Activated B cell treated with CpG ODN at 0.5 μM for 24 hours (primary cell): ENCODE measurements at regions not wholly inside any gene's neighbourhood (a gene's known extent, or its start where the extent isn't known, plus 50 kb on each side); places are given as distances from the start of the nearest gene placed in this dataset.

Experiments
- ATAC-seq: fragments of 200-7000 bp; cut with Tn5 transposase; one replicate; pipeline ENCODE4 v1.10.0; 2021; ENCODE audit warnings: low read depth, mild to moderate bottlenecking, moderate library complexity
- CTCF ChIA-PET: fragments of 350-600 bp; sonication (Branson Sonifier 250); formaldehyde crosslinking; loops from one replicate; lab custom pipeline; 2021; ENCODE audit warnings: antibody characterized with exemption; lab: Charles Lee
- POLR2A ChIA-PET: fragments of 350-600 bp; sonication (Branson Sonifier 250); formaldehyde crosslinking; loops from one replicate; lab custom pipeline; 2021; ENCODE audit warnings: antibody characterized with exemption; lab: Charles Lee
- DNase-seq: peaks from one replicate; pipeline ENCODE4 v3.0.0; 2022
- H3K27ac Mint-ChIP-seq: one replicate; pipeline ENCODE4 v1.8.0; 2020; ENCODE audit warnings: mixed read lengths
- H3K27me3 Mint-ChIP-seq: one replicate; pipeline ENCODE4 v1.8.0; 2021; ENCODE audit warnings: mixed read lengths
- H3K36me3 Mint-ChIP-seq: one replicate; pipeline ENCODE4 v1.8.0; 2021; ENCODE audit warnings: low read depth, mixed read lengths
- H3K4me1 Mint-ChIP-seq: one replicate; pipeline ENCODE4 v1.8.0; 2021; ENCODE audit warnings: mixed read lengths
- H3K4me3 Mint-ChIP-seq: one replicate; pipeline ENCODE4 v1.8.0; 2020; ENCODE audit warnings: mild to moderate bottlenecking, mixed read lengths
- H3K9me3 Mint-ChIP-seq: one replicate; pipeline ENCODE4 v1.8.0; 2020; ENCODE audit warnings: mixed read lengths
- intact Hi-C: fragments of 100-400 bp; cut with micrococcal nuclease; formaldehyde crosslinking; loops from one replicate; pipeline ENCODE4 v1.15.1; 2024
- TF ChIP-seq, protein P1 (sequence below): fragments of 200-600 bp; IDR thresholded peaks from one replicate; pipeline ENCODE4 v1.8.0; 2022; ENCODE audit warnings: antibody characterized with exemption, mild to moderate bottlenecking

DNA sequence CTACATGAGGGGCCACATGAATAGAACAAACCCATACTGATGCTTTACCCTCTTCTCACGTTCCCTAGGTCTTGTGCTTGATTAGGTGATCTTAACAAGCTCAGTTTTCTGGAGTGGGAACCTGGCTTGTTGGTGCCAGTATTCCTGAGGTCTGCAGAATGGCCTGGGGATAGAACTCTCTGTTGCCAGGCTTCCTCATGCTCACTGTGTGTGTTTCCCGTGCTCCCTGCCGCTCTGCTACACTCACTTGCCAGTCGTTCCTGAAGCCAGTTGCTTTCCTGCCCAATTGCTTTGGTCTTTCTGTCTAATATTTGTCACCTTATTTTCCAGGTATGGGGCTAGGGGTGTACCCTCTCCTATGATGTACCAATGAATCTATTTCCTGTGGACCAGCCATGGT, 2111.5 kb upstream of the PIK3C3 start:
- ChIA-PET POLR2A (no interaction called here), CTCF (no interaction called here)
- intact Hi-C loops = no loop called here
- Mint-ChIP-seq H3K27ac (no peak overlapping the region), H3K9me3 (no peaks in the 10 kb centered on the region), H3K4me3 (no peak overlapping the region), H3K27me3 (no peaks in the 10 kb centered on the region), H3K4me1 (no peaks in the 10 kb centered on the region), H3K36me3 (no peaks in the 10 kb centered on the region)
- DNase-seq (no peak), ATAC-seq (no peak)
- TF ChIP-seq, protein P1, sequence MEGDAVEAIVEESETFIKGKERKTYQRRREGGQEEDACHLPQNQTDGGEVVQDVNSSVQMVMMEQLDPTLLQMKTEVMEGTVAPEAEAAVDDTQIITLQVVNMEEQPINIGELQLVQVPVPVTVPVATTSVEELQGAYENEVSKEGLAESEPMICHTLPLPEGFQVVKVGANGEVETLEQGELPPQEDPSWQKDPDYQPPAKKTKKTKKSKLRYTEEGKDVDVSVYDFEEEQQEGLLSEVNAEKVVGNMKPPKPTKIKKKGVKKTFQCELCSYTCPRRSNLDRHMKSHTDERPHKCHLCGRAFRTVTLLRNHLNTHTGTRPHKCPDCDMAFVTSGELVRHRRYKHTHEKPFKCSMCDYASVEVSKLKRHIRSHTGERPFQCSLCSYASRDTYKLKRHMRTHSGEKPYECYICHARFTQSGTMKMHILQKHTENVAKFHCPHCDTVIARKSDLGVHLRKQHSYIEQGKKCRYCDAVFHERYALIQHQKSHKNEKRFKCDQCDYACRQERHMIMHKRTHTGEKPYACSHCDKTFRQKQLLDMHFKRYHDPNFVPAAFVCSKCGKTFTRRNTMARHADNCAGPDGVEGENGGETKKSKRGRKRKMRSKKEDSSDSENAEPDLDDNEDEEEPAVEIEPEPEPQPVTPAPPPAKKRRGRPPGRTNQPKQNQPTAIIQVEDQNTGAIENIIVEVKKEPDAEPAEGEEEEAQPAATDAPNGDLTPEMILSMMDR = no peak

DNA sequence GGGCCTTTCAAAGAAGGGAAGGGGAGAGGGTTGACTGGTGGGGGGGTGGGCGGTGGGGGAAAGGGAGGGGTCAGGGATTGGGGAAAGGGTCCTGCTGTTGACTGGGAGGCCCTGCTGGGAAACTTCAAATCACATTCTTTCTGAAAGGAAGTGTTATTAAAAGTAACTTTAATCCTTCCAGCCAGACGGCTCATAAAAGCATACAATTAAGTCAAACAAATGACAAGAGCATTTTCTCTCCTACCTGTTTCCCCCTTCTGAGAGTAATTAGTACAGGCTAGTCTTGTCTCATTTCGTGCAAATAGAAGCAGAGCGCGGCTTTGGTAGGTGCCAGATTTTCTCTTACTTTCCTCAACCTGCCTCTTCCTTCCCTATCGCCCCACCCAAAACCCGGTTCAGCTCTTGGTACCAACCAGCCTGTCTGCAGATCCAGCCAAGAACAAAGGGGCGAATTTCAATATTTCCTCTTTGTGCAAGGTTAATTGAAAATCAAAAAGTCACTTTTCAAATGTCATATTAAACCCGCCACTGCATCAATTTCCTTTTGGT, 2112.6 kb upstream of the PIK3C3 start:
- ChIA-PET CTCF (no interaction called here), POLR2A (no interaction called here)
- Mint-ChIP-seq H3K36me3 (no peaks in the 10 kb centered on the region), H3K9me3 (no peaks in the 10 kb centered on the region), H3K27ac (no peak overlapping the region), H3K4me3 (no peak overlapping the region), H3K27me3 (no peaks in the 10 kb centered on the region), H3K4me1 (no peaks in the 10 kb centered on the region)
- intact Hi-C loops = no loop called here
- no peak for ATAC-seq
- DNase-seq = no peak
- TF ChIP-seq, protein P1 = no peak

DNA sequence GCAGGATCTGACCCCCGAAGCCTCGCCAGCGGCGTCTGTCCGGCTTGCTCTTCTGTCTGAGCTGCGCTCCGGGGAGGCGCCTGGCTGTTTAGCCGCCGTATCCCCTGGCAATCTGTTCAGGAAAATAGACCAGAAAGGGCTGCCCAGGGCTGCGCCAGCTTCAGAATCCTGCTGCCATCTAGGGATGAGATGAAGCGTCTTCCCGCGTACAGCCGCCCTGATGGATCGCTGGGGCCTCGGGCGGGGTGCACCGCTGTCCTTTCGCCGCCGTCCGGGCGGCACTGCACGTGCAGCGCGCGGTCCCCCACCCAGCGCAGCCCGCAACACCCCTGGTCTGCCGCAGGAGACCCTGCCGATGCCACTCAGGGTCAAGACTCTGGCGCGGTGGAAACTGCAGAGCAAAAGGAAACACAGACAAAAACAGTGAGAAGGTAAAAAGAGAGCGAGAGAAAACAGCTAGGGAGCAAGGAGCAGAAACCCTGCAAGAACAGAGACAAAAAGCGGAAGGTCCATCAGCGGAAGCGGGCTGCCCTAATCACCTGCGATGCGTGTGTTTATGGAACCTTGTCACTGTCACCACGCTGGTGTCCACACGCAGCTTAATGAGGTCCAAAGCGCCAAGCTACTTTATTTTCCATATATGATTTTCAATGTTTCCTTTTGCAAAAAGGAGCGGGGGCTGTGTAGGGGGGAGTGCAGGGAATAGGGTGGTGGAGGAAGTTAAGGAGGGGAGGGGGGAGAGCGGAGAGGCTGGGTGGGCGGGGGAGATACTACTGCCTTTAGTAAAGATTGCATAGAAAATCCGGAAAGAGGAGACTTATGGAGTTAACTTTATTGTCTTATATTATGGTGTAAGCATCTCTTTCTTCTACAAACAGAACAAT, 2113.3 kb upstream of the PIK3C3 start:
- no peaks in the 10 kb centered on the region for H3K4me1 Mint-ChIP-seq
- intact Hi-C loops = no loop called here
- H3K4me3 Mint-ChIP-seq = no peak overlapping the region
- H3K27me3 Mint-ChIP-seq = no peaks in the 10 kb centered on the region
- CTCF ChIA-PET = interaction anchor here (0.6 kb wide), 1 partner anchor 354 kb away, joined by 3 read pairs; no protein-coding TSS in a partner anchor
- H3K27ac Mint-ChIP-seq = no peak overlapping the region
- H3K36me3 Mint-ChIP-seq = no peaks in the 10 kb centered on the region
- DNase-seq (no peak), ATAC-seq (no peak)
- POLR2A ChIA-PET = no interaction called here
- TF ChIP-seq, protein P1 = no peak
- H3K9me3 Mint-ChIP-seq = no peaks in the 10 kb centered on the region

DNA sequence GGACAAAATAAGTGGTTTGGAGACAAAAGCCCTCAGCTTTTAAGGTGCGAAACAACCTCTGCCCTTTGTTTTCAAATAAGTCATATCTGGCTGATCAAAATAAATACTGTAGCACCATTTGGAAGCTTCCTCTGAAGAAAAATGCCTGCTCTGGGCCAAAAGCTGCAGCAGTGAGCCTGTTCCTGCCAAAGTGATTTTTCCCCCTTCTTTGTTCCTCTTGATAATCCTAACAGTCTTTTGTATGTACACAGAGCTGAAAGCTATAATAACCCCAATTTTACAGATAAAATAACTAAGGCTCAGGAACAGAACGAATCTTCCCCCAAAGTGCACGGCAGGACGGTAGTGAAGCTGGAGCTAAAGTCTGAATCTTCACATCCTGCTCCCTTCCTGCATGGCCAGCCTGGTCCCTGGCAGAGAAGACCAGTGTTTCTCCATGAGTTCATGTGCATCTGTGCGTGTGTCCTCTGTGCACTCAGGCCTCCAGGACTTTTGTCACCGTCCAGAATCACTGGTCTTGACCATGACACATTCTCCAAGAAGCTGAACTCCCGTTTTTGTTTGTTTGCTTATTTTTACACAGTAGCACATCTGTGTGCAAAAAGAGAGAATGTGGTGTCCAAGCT, 2114.1 kb upstream of the PIK3C3 start:
- DNase-seq (no peak), ATAC-seq (no peak)
- POLR2A ChIA-PET = no interaction called here
- intact Hi-C loops = no loop called here
- no peak overlapping the region for H3K27ac Mint-ChIP-seq
- no peak overlapping the region for H3K4me3 Mint-ChIP-seq
- no peaks in the 10 kb centered on the region for H3K4me1 Mint-ChIP-seq
- H3K27me3 Mint-ChIP-seq = no peaks in the 10 kb centered on the region
- H3K36me3 Mint-ChIP-seq = no peaks in the 10 kb centered on the region
- H3K9me3 Mint-ChIP-seq = no peaks in the 10 kb centered on the region
- CTCF ChIA-PET = no interaction called here
- TF ChIP-seq, protein P1 = no peak

DNA sequence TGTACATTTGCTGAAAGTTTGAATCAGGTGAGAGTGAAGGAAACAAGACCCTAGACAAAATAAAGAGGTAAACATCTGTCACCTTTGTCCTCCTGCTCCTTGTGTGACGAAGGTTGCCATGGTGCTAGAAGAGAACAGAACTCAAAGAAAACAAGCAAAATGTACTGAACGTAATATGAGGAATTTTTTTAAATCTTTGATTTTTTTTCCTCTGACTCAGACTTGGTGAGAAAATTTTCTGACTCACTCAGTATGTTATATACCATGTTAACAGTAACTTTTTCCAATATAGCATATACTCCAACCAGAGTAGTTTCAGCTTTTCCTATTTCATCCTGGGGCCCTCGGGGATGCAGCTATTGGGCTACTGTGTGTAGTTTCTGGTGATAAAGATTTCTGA, 2114.6 kb upstream of the PIK3C3 start:
- DNase-seq (no peak), ATAC-seq (no peak)
- CTCF ChIA-PET = no interaction called here
- no peak overlapping the region for H3K27ac Mint-ChIP-seq
- H3K27me3 Mint-ChIP-seq = no peaks in the 10 kb centered on the region
- no peaks in the 10 kb centered on the region for H3K4me1 Mint-ChIP-seq
- no peak overlapping the region for H3K4me3 Mint-ChIP-seq
- TF ChIP-seq, protein P1 = no peak
- intact Hi-C loops = no loop called here
- no peaks in the 10 kb centered on the region for H3K36me3 Mint-ChIP-seq
- H3K9me3 Mint-ChIP-seq = no peaks in the 10 kb centered on the region
- POLR2A ChIA-PET = no interaction called here
